KMS-11 (cell line): ENCODE measurements at regions not wholly inside any gene's neighbourhood (a gene's known extent, or its start where the extent isn't known, plus 50 kb on each side); places are given as distances from the start of the nearest gene placed in this dataset.

Experiments
- H2AFZ ChIP-seq: fragments of 200-600 bp; sonication (generic); 2 replicates; pipeline ENCODE4 v1.6.1; 2016; ENCODE audit warnings: antibody characterized with exemption, mixed run types, low read depth
- H3K27ac ChIP-seq: fragments of 200-600 bp; sonication (generic); 2 replicates; pipeline ENCODE4 v1.6.1; 2016; ENCODE audit warnings: mild to moderate bottlenecking, mixed run types
- H3K27me3 ChIP-seq: fragments of 200-600 bp; sonication (generic); 2 replicates; pipeline ENCODE4 v1.6.1; 2017; ENCODE audit warnings: mild to moderate bottlenecking, low read depth, mixed run types, moderate library complexity; ENCODE audit not compliant: insufficient read depth
- H3K36me3 ChIP-seq: fragments of 200-600 bp; sonication (generic); 2 replicates; pipeline ENCODE4 v1.6.1; 2017; ENCODE audit warnings: mild to moderate bottlenecking, mixed run types; ENCODE audit not compliant: insufficient read depth
- H3K4me1 ChIP-seq: fragments of 200-600 bp; sonication (generic); 2 replicates; pipeline ENCODE4 v1.6.1; 2016; ENCODE audit warnings: mild to moderate bottlenecking, low read depth, mixed run types; ENCODE audit not compliant: poor library complexity, severe bottlenecking
- H3K4me2 ChIP-seq: fragments of 200-600 bp; sonication (generic); 2 replicates; pipeline ENCODE4 v1.7.0; 2016; ENCODE audit warnings: mild to moderate bottlenecking, mixed run types
- H3K4me3 ChIP-seq: fragments of 200-600 bp; sonication (generic); IDR thresholded peaks from 2 replicates; pipeline ENCODE4 v1.6.1; 2017; ENCODE audit warnings: low read depth, low read length, mixed read lengths; ENCODE audit not compliant: insufficient read depth
- H3K79me2 ChIP-seq: fragments of 200-600 bp; sonication (generic); 2 replicates; pipeline ENCODE4 v1.6.1; 2016; ENCODE audit warnings: low read depth, mixed run types; ENCODE audit not compliant: insufficient read depth
- H3K9ac ChIP-seq: fragments of 200-600 bp; sonication (generic); 2 replicates; pipeline ENCODE4 v1.6.1; 2016; ENCODE audit warnings: mild to moderate bottlenecking, mixed run types
- H4K20me1 ChIP-seq: fragments of 200-600 bp; sonication (generic); 2 replicates; pipeline ENCODE4 v1.6.1; 2016; ENCODE audit warnings: mild to moderate bottlenecking, mixed run types; ENCODE audit not compliant: insufficient read depth
- CTCF ChIP-seq: fragments of 200-600 bp; sonication (generic); conservative IDR thresholded peaks from 2 replicates; pipeline ENCODE4 v1.6.1; 2017; ENCODE audit warnings: low read depth, mild to moderate bottlenecking, antibody characterized with exemption, low read length, moderate library complexity, mixed read lengths

GRCh38 chr12:67803278-67803993 lies 154.9 kb downstream of the DYRK2 start:
- H3K9ac ChIP-seq, result no peak overlapping the region
- H2AFZ ChIP-seq, result no peak overlapping the region
- no peak for TF ChIP-seq CTCF

GRCh38 chr12:67804168-67804567 lies 155.6 kb downstream of the DYRK2 start:
- H3K4me2 ChIP-seq, result peak overlapping the region; percentile 59

More at GRCh38 chr12:67803278-67803993, 154.9 kb downstream of the DYRK2 start:
- H3K79me2 ChIP-seq, result no peaks in the 10 kb centered on the region
- no peak overlapping the region for H3K4me3 ChIP-seq
- no peaks in the 10 kb centered on the region for H4K20me1 ChIP-seq
- H3K4me2 ChIP-seq, result peak overlapping the region; percentile 59; the same call in 1 of the 2 replicates
- no peaks in the 10 kb centered on the region for H3K27me3 ChIP-seq
- H3K36me3 ChIP-seq, result no peaks in the 10 kb centered on the region
- peaks cover 39% of the 10 kb centered on the region for H3K4me1 ChIP-seq
- no peak overlapping the region for H3K27ac ChIP-seq

GRCh38 chr12:67807814-67808213 lies 159.3 kb downstream of the DYRK2 start:
- no peak overlapping the region for H2AFZ ChIP-seq
- H3K4me1 ChIP-seq, result peaks cover 24% of the 10 kb centered on the region
- no peaks in the 10 kb centered on the region for H4K20me1 ChIP-seq
- H3K27me3 ChIP-seq, result no peaks in the 10 kb centered on the region
- no peak for TF ChIP-seq CTCF
- no peak overlapping the region for H3K4me2 ChIP-seq
- H3K27ac ChIP-seq, result no peak overlapping the region
- H3K79me2 ChIP-seq, result no peaks in the 10 kb centered on the region
- H3K9ac ChIP-seq, result no peak overlapping the region
- H3K36me3 ChIP-seq, result no peaks in the 10 kb centered on the region
- H3K4me3 ChIP-seq, result no peak overlapping the region

More at GRCh38 chr12:67804168-67804567, 155.6 kb downstream of the DYRK2 start:
- Histone ChIP-seq H3K27me3 (no peaks in the 10 kb centered on the region), H3K4me3 (no peak overlapping the region), H3K4me1 (peaks cover 39% of the 10 kb centered on the region), H3K27ac (no peak overlapping the region; the same call in 1 of the 2 replicates), H4K20me1 (no peaks in the 10 kb centered on the region), H3K79me2 (no peaks in the 10 kb centered on the region), H3K9ac (no peak overlapping the region), H2AFZ (no peak overlapping the region), H3K36me3 (no peaks in the 10 kb centered on the region)
- TF ChIP-seq CTCF, result no peak

- Histone ChIP-seq H2AFZ (no peak overlapping the region), H3K79me2 (no peaks in the 10 kb centered on the region), H4K20me1 (no peaks in the 10 kb centered on the region), H3K9ac (no peak overlapping the region), H3K36me3 (no peaks in the 10 kb centered on the region), H3K27ac (no peak overlapping the region), H3K27me3 (no peaks in the 10 kb centered on the region), H3K4me2 (no peak overlapping the region), H3K4me3 (no peak overlapping the region), H3K4me1 (peaks cover under 1% of the 10 kb centered on the region)
- no peak for TF ChIP-seq CTCF
Measured at GRCh38 chr12:67810166-67810565, 161.6 kb downstream of the DYRK2 start.
